Stimulated activated CD8-positive, alpha-beta memory T cell treated with anti-CD3 and anti-CD28 coated beads, Interleukin-7, amount 100 ng/mL, for 4 hours (primary cell): ENCODE measurements at regions not wholly inside any gene's neighbourhood (a gene's known extent, or its start where the extent isn't known, plus 50 kb on each side); places are given as distances from the start of the nearest gene placed in this dataset.

ENCODE experiments used
- DNase-seq, 2 donors: peaks; one replicate each; pipeline ENCODE4 v3.0.0-alpha.2; 2020; ENCODE audit warnings: low read depth in 2 of 2

DNA sequence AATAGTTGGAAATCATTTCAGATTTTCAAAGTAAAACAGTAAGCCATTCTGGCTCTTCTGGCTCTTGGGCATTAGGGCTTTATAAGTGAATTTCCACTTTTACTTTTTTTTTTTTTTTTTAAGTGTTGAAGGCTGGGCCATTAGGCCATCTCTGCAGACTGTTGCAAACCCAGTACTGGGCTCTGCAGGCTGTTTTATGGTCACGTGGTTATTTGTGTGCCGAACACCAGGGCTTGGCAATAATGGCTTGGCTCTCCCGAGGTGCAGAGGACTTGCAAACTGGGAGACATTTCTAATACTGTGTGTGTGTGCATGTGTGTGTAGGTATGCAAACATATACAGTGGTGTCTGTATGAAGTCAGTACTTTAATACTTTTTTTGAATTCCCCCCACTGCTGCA is 194.9 kb upstream of the CDH5 start:
- DNase-seq, result no peak

DNA sequence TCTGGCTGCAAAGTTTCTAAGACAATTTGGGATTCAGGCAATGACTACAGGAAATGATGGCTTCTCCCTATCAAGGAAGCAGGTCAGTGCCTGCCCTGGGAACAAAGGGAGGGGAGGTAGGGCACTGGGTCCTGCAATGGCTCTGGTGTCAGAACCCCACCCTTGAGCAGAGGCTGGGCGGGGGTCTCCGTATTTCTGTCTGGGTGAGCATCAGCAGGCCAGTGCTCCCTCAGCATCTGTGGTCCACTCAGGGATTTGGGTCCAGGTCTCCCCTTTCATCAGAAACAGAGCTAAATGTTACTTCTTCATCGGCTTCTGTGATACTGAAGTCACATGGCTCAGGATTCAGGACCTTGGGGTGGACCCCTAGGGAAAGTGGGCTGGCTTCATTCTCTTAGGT is 195.5 kb upstream of the CDH5 start:
- DNase-seq, result no peak

DNA sequence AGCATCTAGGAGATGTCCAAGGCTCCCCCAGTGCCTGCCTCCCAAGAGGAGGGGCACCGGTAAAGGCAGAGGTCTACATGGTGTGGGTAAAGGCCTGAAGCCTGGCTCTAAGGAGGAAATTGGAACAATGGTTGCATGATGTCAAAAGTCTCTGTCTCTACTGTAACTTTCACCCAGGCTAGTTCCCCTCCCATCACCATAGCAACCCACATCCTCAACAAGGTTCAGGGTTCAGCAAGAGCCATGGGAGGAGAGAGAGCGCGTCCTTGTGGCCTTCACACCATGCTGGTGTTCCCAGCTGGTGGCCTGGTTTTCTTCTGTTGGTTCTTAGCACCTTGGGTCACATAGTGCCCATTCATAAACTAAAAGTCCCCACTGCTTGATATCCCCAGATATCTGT is 196.7 kb upstream of the CDH5 start:
- no peak for DNase-seq

DNA sequence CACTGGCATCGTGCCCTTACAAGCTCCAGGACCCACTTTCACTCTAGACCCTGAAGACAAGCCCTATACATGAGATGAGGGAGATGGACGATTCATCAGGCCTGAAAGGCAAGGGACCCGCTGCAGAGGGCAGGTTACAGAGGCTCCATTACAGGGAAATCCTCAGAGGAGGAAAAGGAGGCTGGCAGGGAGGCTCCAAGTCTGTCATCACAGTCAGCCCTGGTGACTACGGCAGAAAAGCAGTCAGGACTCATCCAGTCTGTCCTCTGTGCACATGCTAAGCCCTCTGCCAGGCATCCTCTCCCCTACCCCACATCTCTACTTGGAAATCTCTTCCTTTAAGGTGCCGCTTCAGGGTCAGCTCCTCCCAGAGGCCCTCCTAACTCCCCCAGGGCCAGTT is 197.7 kb upstream of the CDH5 start:
- no peak for DNase-seq

DNA sequence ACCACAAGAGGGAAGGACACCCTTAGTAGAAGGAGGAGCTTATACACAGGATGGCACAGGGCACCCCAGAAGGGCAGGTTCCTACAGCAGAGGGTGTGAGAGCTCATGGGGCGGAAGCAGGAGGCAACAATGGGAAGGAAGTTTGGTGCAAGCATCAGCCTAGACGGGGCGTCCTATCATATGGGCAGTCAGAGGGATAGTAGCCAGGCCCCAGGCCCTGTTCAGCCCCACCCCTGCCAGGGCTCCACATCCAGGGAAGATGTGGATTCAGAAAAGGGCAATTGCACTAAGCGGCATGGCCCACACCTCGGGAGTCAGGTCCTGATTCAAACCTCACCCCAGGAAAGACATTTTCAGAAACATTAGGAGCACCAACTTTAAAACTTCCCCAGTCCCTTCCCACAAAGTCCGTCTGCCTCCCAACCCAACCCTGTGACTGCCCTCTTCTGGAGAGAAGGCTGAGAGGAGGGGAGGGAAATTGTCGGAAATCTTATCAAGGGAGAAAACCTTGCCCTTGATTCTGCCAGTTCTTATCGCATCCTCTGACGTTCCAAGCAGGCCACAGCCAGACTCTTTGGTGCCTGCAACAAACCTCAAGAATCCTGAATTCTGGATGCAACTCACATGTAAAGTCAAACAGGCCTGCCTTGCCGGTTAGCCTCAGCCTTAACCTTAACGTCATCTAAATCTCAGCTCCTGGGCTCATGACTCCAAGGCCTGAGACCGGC is 198.8 kb upstream of the CDH5 start:
- DNase-seq, result no peak

DNA sequence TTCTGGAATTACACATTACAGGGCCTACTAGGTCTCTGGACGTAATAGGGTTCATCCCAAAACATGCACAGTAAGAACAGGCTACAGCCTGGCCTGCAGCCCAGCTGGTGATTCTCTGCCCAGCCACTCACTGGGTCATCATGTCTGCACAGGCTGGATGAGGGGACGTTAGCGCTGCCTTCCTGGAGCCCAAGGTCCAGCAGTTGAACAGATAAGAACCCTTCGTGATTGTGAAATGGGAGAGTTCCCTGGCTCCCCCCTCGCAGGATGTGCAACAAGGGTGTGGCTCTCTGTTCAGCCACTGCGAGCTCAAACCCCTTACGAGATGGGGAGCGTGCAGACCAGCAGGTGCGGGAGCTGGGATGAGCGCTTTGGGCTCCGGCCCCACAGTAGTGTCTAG is 200.0 kb upstream of the CDH5 start:
- no peak for DNase-seq

DNA sequence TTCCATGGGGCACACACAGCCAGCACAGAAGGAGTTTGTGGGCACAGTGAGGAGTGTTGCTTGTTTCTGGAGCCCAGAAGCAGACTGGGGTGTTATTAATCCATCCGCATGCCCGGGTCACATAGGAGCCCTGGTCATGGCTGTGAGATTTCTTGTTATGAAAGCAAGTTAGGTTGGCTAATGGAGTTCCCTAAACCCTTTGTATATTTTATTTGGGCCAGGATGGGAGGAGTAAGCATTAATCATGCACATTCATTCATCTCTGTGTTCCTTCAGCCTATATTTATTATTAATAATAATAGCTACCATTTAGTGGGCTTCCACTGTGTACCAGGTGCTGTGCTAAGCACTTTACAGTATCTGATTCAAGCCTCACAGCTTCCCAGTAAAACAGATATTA is 200.6 kb upstream of the CDH5 start:
- no peak for DNase-seq

DNA sequence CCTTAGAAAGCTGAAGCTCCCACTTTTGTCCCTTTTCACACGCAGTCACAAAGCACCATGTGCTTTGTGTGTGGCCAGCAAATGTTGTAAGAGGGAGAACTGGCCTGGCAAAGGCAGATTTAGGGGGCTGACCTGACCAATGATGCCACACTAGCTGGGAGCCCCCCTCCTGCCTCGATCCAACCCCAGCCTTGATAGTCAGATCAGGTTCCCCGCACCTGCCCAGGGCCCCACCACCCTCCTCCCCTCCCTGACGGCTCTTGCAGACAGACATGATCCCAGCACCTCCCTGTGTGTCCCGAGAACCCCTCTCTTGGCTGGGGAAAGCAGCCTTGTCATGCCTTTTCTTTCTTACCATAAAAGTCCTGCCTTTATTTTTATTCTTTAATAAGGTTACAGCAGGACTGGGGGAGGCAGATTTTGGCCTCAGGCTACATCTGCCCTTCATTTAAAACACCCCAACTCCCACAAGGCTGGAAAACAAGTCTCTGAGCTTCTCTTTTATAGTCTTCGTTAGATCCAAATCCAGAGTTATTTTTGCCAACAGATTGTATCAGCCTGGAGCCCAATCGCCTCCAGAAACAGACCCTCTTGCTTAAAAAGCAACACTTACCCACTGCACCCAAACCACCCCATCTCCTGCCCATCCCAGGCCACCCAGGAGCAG is 201.8 kb upstream of the CDH5 start:
- no peak for DNase-seq

DNA sequence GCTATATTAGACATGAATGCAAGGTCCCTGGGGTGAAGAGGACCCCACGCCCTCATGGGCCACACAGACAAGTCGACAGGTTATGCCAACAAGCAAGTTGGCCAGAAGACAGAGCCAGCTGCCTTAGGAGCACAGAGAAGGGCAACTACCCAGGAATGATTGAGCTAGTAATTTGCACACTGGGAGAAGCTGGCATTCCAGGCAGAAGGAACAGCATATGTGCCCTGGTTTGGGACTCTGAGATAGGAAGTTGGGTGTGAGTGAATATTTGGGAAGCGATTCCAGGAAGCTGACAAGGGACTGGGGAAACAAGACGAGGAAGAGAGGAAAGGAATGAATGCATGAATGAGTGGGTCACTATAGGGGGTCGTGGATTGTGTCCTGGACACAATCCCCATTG is 203.7 kb upstream of the CDH5 start:
- no peak for DNase-seq

DNA sequence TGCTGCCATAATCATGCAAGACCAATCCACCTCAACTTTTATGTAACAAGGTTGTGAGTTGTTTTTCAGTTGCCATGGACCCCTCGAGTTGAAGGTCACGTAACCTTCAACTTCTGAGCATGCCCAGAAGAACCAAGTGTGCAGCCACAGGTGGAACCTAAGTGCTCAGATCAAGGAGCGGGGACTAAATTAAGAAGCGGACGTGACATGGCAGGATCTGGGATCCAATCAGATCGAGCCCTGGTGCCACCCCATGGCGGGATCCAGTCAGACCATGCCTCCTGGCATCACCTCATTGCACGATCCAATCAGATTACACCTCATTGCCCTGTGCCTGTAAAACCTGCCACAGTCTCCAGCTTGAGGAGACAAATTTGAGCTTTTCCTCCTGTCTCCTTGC is 204.5 kb upstream of the CDH5 start:
- DNase-seq, result no peak

DNA sequence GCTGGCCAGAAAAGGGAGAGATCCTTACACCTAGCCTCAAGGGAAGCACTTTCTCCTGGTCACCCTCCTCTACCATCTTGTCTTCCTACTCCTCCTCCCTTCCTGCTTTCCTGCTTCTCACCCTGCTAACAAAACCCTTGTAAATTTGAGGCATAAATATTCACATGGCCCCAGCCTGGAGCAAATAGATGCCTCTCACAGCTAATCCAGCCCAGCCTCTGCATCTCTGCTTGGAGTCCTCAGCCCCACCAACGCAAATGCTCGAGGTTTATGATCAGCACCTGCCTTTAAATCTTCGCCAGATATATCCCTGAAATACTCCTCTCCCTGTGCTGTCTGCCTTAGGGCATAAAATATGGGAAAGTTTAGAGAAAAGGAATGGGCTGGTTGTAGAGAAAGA is 205.2 kb upstream of the CDH5 start:
- no peak for DNase-seq

DNA sequence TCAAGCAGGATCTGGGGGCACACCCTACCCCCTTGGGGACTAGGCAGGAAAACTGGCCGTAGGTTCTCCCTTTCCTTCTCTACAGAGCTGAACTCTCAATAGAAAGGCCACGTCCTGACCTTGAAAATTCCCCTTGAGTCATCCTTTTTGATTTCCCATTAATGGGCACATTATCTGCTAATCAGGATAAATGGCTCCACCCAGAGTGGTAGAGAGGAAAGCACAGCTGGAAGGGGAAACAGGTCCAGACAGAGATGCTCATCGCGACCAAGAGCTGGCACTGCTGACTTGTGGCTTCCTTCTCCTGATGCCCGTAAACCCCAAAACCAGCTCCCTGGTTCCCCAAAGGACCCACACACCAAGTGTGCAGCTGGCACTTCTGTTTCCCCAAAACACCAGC is 206.5 kb upstream of the CDH5 start:
- no peak for DNase-seq

DNA sequence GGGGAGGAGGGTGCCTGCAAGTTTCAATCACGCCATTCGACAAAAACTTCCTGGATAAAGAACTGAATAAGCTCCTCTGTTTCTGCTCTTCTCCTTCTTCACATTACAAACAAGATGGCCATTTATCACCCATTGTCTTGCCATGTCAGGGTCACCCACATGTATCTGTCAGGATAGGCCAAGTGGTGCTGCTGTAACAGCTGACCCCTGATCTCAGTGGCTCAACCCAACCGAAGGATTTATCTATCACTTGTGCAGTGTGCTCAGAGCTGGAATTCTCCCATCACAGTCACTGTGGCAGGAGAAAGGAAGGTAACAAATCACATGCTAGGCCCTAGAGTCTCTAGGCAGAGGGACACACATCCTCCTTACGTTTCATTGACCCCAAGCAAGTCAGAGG is 210.0 kb upstream of the CDH5 start:
- no peak for DNase-seq

DNA sequence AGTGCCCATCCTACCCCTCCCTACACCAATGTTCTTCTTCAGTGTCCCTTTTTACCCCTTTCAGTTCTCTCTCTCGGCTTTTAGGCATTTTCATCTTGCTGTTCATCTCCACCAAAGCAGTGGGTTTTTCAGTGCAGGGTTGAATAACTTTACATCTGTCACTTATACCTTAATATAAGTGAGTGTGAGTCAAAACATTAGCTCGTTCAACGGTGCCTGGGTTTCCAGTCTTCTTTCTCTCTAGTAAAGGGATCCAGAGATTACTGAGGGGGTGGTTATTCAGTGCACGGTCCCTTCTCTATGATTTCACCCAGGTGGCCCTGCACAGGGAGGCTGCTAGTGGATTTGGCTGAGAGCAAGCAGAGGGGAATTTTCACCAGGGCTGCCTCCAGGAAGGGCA is 210.6 kb upstream of the CDH5 start:
- DNase-seq, result no peak

DNA sequence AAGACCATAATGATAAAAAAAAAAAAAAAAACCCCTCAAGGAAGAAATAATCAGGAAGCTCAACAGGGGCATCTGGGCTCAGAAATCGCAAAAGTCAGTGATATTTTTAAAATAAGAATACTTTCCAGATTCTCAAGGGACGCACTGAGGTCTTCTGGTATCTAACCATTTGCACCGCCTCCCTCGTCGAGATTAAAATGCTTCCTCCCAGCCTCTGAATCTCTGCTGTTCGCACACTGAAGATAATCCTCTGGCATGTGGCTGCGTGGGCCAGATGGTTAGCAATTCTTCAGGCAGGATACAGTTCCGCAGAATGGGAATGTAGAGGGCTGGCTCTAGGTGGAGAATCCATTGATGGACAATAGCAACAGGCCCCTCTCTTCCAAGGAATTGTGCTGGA is 211.7 kb upstream of the CDH5 start:
- DNase-seq, result no peak

DNA sequence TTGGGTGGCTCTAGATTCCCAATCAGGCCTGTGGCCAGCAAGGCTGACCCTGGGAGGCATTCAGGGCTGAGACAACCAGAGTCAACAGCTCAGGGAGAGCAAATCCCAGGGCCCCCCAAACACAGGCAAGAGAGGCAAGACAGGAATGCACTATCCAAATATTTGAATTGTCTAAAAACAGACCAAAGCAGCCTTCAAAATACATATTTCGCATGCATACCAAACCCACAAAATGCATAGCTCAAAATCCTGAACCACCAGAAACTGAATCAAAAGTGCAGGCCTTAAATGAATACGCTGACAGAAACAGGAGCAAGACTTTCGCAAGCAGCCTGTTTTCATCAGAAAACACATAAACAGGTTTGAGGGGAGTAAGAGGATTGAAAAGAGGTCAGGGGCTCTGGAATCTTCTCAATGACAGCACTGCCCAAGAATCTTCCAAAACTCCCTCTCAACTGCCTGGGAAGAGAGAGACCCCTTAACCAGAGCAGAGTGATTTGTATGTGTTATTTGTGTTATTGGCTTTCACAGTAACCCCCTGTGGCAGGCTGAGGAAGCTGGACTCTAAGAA is 213.6 kb upstream of the CDH5 start:
- DNase-seq, result no peak

DNA sequence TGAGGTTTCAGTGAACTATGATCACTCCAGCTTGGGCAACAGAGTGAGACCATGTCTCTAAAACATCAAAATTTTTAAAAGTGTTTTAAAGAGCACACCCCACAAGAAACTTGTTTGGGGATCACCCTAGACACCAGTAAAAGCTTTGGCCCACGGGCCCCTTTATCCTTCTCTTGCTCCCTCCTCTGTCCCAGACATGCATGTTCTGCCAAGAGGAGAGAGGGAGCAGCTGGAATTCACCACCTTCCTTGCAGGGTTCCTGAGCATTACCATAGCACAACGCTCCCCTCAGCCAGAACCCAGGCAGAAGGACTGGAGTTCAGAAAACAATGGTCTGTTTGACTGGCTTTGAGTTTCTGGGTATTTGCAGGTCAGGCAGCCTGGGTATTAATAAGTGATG is 214.3 kb upstream of the CDH5 start:
- DNase-seq, result no peak

DNA sequence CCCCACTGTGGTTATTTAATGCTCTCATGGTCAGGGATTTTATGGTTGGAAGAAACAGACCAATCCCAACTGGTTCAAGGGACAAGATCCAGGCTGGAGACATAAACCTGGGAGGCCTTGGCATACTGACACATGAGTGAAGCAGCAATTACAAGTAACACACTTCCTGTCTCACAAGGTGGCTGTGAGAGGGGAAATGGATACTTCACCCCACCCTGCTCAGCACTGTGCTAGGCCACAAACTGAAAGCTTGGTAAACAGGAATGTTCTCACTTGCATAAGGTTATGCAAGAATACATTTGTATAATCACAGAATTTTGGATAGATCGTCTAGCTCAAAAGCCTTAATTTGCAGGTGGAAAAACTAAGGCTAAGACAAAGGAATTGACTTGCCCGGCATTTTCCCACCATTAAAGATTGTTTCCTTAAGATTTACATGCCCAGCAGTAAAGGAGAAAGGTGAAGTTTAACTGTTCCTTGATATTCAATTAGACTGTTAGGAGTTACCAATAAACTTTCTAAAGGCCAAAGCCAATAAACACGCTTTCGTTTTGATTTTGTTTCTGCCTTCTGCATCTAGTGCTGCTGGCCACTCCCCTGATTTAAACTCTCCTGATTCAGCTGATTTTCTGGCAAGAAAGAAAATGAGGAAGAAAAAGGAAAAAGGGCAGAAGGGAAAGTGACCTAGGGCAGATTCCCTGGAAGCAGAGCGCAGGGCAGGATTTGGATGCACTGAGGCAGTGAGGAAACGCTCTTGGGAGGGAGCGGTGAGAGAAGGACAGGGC is 215.6 kb upstream of the CDH5 start:
- no peak for DNase-seq

DNA sequence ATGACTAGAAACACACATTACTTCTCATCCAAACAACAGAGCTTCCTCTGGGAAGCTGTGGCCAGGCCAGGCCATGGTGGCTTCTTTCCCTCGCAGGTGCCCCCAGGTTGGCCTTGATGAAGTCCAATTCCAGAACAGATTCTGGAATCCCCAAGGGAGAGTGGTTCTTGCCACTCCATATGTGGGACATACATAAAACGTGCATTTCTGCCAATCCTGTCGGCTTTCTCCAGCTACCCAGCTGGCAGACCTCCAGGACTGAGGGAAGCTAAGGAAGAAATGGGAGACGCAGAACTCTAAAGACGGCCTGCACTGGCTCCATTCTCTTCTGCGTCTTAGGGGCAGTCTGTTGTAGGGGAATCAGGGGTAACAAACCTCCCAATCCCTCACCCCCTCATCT is 219.2 kb upstream of the CDH5 start:
- DNase-seq, result no peak

DNA sequence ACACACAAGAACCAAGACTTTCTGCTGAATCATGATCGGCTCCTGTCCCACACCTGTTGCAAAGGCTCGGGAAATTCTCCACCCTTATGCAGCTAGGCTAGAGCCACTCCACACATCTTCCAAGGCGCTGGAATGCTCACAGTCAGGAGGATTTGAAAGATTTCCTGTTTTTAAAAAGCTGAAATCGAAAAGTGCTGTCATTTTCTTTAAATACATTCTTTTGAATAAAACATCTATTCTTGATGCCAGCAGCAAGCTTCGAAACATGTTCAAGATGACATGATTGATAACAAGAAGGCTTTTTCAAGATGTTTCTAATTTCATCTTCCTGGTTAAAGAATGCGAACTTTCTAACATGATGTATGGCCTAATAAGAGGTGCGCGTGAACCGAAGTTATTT is 219.7 kb upstream of the CDH5 start:
- DNase-seq, result no peak

DNA sequence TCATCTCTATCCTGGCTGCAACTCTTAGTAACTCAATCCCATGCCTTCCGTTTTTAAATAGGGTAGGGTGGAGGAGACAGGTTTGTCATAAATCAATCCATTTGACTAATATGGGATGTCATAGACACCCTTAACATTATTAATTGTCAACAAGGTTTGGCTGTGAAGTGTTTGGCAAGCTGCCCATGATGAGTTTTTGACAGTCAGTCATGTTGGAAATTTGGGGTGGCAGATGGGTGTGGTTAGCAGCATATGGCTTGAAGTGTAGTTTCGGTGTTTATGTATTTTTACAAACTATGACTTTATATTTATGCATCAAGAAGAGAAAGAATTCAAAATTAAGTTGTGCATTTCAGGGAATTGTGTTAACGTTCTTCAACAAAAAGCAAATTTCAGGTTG is 221.8 kb upstream of the CDH5 start:
- DNase-seq, result no peak

DNA sequence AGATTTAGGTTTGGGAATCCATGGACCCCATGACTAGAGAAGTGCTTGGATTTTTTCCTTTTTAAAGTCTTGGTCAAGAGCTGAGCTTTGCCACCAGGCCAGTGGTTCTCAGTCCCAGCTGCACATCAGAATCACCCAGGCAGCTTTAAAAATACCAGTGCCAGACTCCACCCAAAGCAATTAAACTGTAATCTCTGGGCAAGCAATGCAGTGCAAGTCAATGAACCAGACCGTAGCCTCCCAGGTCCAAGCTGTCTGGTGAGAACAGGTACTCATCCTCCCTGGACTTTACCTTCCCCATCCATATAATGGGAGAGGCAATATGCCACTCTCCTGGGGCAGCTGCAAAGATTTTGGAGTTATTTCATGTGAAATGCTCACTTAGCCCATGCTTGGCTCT is 223.1 kb upstream of the CDH5 start:
- no peak for DNase-seq

DNA sequence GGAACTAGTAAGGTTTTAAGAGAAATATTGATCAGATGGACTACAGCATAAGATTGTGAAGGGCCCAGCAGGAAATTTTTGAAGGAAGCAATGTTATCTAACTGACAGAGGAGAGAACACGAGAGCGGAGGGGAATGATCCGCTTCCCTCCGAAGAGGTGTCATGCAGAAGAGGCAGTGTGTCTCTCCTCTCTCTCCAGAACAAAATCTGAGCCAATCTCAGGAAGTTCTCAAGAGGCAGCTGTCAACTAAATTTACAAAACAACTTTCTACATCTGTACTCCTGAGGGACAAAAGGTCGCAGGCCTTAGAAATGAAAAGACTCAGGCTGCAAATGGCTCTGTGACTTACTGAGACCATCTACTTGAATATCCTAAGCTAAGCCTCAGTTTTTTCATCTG is 224.6 kb upstream of the CDH5 start:
- DNase-seq, result no peak
